ENCODE measurements at regions not wholly inside any gene's neighbourhood (a gene's known extent, or its start where the extent isn't known, plus 50 kb on each side); places are given as distances from the start of the nearest gene placed in this dataset.

GRCh38 chr10:3955955-3956617 is 171.1 kb upstream of the KLF6 start:
- ATAC-seq: peak; percentile 46
- H3K27ac ChIP-seq (ENCODE audit: extremely low read depth, low read depth, low read length): no peak overlapping the region
- no peaks in the 10 kb centered on the region for H3K9me1 ChIP-seq (ENCODE audit: control insufficient read depth, insufficient read depth, low read length)
- H3K4me3 ChIP-seq: no peak overlapping the region
- BruUV-seq (replicated peaks): no TSS peak
- POLR2A ChIA-PET: interaction anchor here (0.6 to 2.2 kb wide), 4 partner anchors 8 to 180 kb away, joined by 3 to 15 read pairs (median 4); partner anchors contain the start of gene KLF6
- H3K9me3 ChIP-seq (replicated peaks; ENCODE audit: control insufficient read depth, insufficient read depth, low read depth, low read length): no peaks in the 10 kb centered on the region
- H3K9ac ChIP-seq (ENCODE audit: insufficient read depth in 1 of 2, low read depth in 2 of 2, low read length in 2 of 2): no peak overlapping the region
- 66% methylated on average over 13 of the region's 13 CpGs for whole genome bisulfite sequencing (ENCODE audit: insufficient coverage, low coverage, missing lambda C conversion rate)
- peaks cover 13 to 14% of the 10 kb centered on the region in 2 experiments; a peak in 3 of 5 replicates for H3K27me3 ChIP-seq (ENCODE audit: control insufficient read depth in 2 of 2, insufficient read depth in 2 of 2, low read length in 2 of 2)
- no peaks in the 10 kb centered on the region for H4K20me1 ChIP-seq (replicated peaks; ENCODE audit: control insufficient read depth, insufficient read depth, low read length)
- no peak overlapping the region for H2AFZ ChIP-seq (ENCODE audit: low read depth, low read length)
- DNase-seq (ENCODE audit: extremely low read depth in 1 of 4, low spot score in 3 of 4): no peak
- CTCF ChIA-PET (ENCODE audit: low intra/inter-chr PET ratio): no interaction called here
- intact Hi-C loops (cut with micrococcal nuclease) (no loop called here), in situ Hi-C loops (cut with MboI) (no loop called here)
- H3K79me2 ChIP-seq (ENCODE audit: control insufficient read depth, insufficient read depth, low read length): no peaks in the 10 kb centered on the region
- no peaks in the 10 kb centered on the region for H3K4me1 ChIP-seq (replicated peaks in 1 of 2; ENCODE audit: control insufficient read depth in 2 of 2, insufficient read depth in 2 of 2, low read length in 2 of 2)
- no peak overlapping the region for H3K4me2 ChIP-seq (ENCODE audit: insufficient read depth, low read length)
- no peak for FAIRE-seq
- H3K36me3 ChIP-seq (ENCODE audit: control insufficient read depth, insufficient read depth, low read length): no peaks in the 10 kb centered on the region
- no peak for TF ChIP-seq MXD1 (CRISPR knock-in tag; IDR thresholded peaks at IDR 0.05; ENCODE audit: borderline replicate concordance, poor library complexity, severe bottlenecking)
- TF ChIP-seq, protein P1, sequence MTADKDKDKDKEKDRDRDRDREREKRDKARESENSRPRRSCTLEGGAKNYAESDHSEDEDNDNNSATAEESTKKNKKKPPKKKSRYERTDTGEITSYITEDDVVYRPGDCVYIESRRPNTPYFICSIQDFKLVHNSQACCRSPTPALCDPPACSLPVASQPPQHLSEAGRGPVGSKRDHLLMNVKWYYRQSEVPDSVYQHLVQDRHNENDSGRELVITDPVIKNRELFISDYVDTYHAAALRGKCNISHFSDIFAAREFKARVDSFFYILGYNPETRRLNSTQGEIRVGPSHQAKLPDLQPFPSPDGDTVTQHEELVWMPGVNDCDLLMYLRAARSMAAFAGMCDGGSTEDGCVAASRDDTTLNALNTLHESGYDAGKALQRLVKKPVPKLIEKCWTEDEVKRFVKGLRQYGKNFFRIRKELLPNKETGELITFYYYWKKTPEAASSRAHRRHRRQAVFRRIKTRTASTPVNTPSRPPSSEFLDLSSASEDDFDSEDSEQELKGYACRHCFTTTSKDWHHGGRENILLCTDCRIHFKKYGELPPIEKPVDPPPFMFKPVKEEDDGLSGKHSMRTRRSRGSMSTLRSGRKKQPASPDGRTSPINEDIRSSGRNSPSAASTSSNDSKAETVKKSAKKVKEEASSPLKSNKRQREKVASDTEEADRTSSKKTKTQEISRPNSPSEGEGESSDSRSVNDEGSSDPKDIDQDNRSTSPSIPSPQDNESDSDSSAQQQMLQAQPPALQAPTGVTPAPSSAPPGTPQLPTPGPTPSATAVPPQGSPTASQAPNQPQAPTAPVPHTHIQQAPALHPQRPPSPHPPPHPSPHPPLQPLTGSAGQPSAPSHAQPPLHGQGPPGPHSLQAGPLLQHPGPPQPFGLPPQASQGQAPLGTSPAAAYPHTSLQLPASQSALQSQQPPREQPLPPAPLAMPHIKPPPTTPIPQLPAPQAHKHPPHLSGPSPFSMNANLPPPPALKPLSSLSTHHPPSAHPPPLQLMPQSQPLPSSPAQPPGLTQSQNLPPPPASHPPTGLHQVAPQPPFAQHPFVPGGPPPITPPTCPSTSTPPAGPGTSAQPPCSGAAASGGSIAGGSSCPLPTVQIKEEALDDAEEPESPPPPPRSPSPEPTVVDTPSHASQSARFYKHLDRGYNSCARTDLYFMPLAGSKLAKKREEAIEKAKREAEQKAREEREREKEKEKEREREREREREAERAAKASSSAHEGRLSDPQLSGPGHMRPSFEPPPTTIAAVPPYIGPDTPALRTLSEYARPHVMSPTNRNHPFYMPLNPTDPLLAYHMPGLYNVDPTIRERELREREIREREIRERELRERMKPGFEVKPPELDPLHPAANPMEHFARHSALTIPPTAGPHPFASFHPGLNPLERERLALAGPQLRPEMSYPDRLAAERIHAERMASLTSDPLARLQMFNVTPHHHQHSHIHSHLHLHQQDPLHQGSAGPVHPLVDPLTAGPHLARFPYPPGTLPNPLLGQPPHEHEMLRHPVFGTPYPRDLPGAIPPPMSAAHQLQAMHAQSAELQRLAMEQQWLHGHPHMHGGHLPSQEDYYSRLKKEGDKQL (CRISPR knock-in tag; IDR thresholded peaks at IDR 0.05; ENCODE audit: borderline replicate concordance): no peak
- TF ChIP-seq, protein P2, sequence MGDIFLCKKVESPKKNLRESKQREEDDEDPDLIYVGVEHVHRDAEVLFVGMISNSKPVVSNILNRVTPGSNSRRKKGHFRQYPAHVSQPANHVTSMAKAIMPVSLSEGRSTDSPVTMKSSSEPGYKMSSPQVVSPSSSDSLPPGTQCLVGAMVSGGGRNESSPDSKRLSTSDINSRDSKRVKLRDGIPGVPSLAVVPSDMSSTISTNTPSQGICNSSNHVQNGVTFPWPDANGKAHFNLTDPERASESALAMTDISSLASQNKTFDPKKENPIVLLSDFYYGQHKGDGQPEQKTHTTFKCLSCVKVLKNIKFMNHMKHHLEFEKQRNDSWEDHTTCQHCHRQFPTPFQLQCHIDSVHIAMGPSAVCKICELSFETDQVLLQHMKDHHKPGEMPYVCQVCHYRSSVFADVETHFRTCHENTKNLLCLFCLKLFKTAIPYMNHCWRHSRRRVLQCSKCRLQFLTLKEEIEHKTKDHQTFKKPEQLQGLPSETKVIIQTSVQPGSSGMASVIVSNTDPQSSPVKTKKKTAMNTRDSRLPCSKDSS (IDR thresholded peaks at IDR 0.05; ENCODE audit: low read depth, partially characterized antibody): no peak

Data from K562 (cell line).